ENCODE measurements at regions not wholly inside any gene's neighbourhood (a gene's known extent, or its start where the extent isn't known, plus 50 kb on each side); places are given as distances from the start of the nearest gene placed in this dataset.
"Not testable (repeated sequence)": the region's sequence is repeated elsewhere in the genome, so short reads cannot be mapped to it uniquely, and the experiment has no call there.

- CTCF ChIA-PET = no interaction called here
- H3K4me3 ChIP-seq (ENCODE audit: low read depth, low read length) = no peak overlapping the region
- no peak for DNase-seq (ENCODE audit: low read depth, low spot score)
- no peak overlapping the region for H3K27ac ChIP-seq (ENCODE audit: low read depth, low read length)
- no peaks in the 10 kb centered on the region for H3K27me3 ChIP-seq (ENCODE audit: control insufficient read depth, insufficient read depth, low read length)
- peaks cover 4% of the 10 kb centered on the region; the same call in 1 of the 2 replicates for H3K9me3 ChIP-seq (ENCODE audit: control insufficient read depth, insufficient read depth, low read length)
- no peak for TF ChIP-seq CTCF (IDR thresholded peaks at IDR 0.05; ENCODE audit: low read depth, low read length)
- POLR2A ChIA-PET = no interaction called here
These were observed 94.1 kb upstream of the ARMC3 start for GRCh38 chr10:22833781-22834180.

GRCh38 chr10:22833353-22833752 is 94.5 kb upstream of the ARMC3 start:
- no peak overlapping the region for H3K27ac ChIP-seq (ENCODE audit: low read depth, low read length)
- ChIA-PET POLR2A (no interaction called here), CTCF (no interaction called here)
- no peaks in the 10 kb centered on the region for H3K27me3 ChIP-seq (ENCODE audit: control insufficient read depth, insufficient read depth, low read length)
- no peak overlapping the region for H3K4me3 ChIP-seq (ENCODE audit: low read depth, low read length)
- DNase-seq (ENCODE audit: low read depth, low spot score) = no peak
- peaks cover 4% of the 10 kb centered on the region; the same call in 1 of the 2 replicates for H3K9me3 ChIP-seq (ENCODE audit: control insufficient read depth, insufficient read depth, low read length)
- no peak for TF ChIP-seq CTCF (IDR thresholded peaks at IDR 0.05; ENCODE audit: low read depth, low read length)

- Histone ChIP-seq H3K27ac (ENCODE audit: low read depth, low read length) (no peak overlapping the region), H3K9me3 (ENCODE audit: control insufficient read depth, insufficient read depth, low read length) (peaks cover 4% of the 10 kb centered on the region; the same call in 1 of the 2 replicates), H3K27me3 (ENCODE audit: control insufficient read depth, insufficient read depth, low read length) (no peaks in the 10 kb centered on the region), H3K4me3 (ENCODE audit: low read depth, low read length) (no peak overlapping the region)
- ChIA-PET CTCF (no interaction called here), POLR2A (no interaction called here)
- TF ChIP-seq CTCF (IDR thresholded peaks at IDR 0.05; ENCODE audit: low read depth, low read length) = no peak
- DNase-seq (ENCODE audit: low read depth, low spot score) = no peak
These were observed 95.0 kb upstream of the ARMC3 start for GRCh38 chr10:22832851-22833250.

GRCh38 chr10:22832066-22832602 is 95.7 kb upstream of the ARMC3 start:
- no peak for TF ChIP-seq CTCF (IDR thresholded peaks at IDR 0.05; ENCODE audit: low read depth, low read length)
- POLR2A ChIA-PET = no interaction called here
- Histone ChIP-seq H3K4me3 (ENCODE audit: low read depth, low read length) (no peak overlapping the region), H3K27me3 (ENCODE audit: control insufficient read depth, insufficient read depth, low read length) (no peaks in the 10 kb centered on the region), H3K27ac (ENCODE audit: low read depth, low read length) (no peak overlapping the region), H3K9me3 (ENCODE audit: control insufficient read depth, insufficient read depth, low read length) (peaks cover 4% of the 10 kb centered on the region; the same call in 1 of the 2 replicates)
- CTCF ChIA-PET = no interaction called here
- DNase-seq (ENCODE audit: low read depth, low spot score) = no peak

GRCh38 chr10:22831586-22831985 is 96.3 kb upstream of the ARMC3 start:
- no peak for TF ChIP-seq CTCF (IDR thresholded peaks at IDR 0.05; ENCODE audit: low read depth, low read length)
- H3K27me3 ChIP-seq (ENCODE audit: control insufficient read depth, insufficient read depth, low read length) = no peaks in the 10 kb centered on the region
- ChIA-PET CTCF (no interaction called here), POLR2A (no interaction called here)
- H3K4me3 ChIP-seq (ENCODE audit: low read depth, low read length) = no peak overlapping the region
- no peak overlapping the region for H3K27ac ChIP-seq (ENCODE audit: low read depth, low read length)
- DNase-seq (ENCODE audit: low read depth, low spot score) = no peak
- peaks cover 4% of the 10 kb centered on the region; the same call in 1 of the 2 replicates for H3K9me3 ChIP-seq (ENCODE audit: control insufficient read depth, insufficient read depth, low read length)

GRCh38 chr10:22828712-22829111 is 99.1 kb upstream of the ARMC3 start:
- POLR2A ChIA-PET; CTCF ChIA-PET; H3K27me3 ChIP-seq (ENCODE audit: control insufficient read depth, insufficient read depth, low read length); H3K4me3 ChIP-seq (ENCODE audit: low read depth, low read length); H3K9me3 ChIP-seq (ENCODE audit: control insufficient read depth, insufficient read depth, low read length); DNase-seq (ENCODE audit: low read depth, low spot score); H3K27ac ChIP-seq (ENCODE audit: low read depth, low read length): not testable (repeated sequence)
